HCT116 (cell line): ENCODE measurements at regions not wholly inside any gene's neighbourhood (a gene's known extent, or its start where the extent isn't known, plus 50 kb on each side); places are given as distances from the start of the nearest gene placed in this dataset.

Experiments
- ATAC-seq: fragments of 200-7000 bp; cut with Tn5 transposase; 2 replicates; pipeline ENCODE4 v1.9.1; 2020; ENCODE audit warnings: mild to moderate bottlenecking, moderate library complexity
- BruUV-seq: library from RNA; stranded (reverse); fragments of 400-500 nt; replicated peaks from 2 replicates; lab custom pipeline; 2021; lab: Mats Ljungman, UMichigan
- CTCF ChIA-PET: fragments of 300-600 bp; sonication (Branson Sonifier 250); formaldehyde crosslinking; loops from one replicate; lab custom pipeline; 2021; ENCODE audit warnings: antibody characterized with exemption; lab: Charles Lee
- POLR2A ChIA-PET: fragments of 300-600, 350-600 bp; sonication (Branson Sonifier 250); formaldehyde crosslinking; loops from one replicate; lab custom pipeline; 2021; ENCODE audit warnings: antibody characterized with exemption; lab: Charles Lee
- RAD21 ChIA-PET, 2 experiments: fragments of 300-600 bp; sonication (Branson Sonifier 250); formaldehyde crosslinking; loops; one replicate each; lab custom pipeline; 2023; ENCODE audit warnings: low total read pairs in 2 of 2; ENCODE audit not compliant: uncharacterized antibody in 2 of 2, unreplicated experiment in 2 of 2, low non-redundant PET in 1 of 2; lab: Charles Lee
- DNase-seq: peaks from one replicate; pipeline ENCODE4 v3.0.0-alpha.2; 2010; ENCODE audit warnings: low read depth, low spot score
- H2AFZ ChIP-seq: fragments of 200-600 bp; shearing (Covaris generic), sonication (generic); 2 replicates; pipeline ENCODE4 v1.6.1; 2017; ENCODE audit warnings: low read depth, mixed run types, mixed read lengths, antibody characterized with exemption, low read length; ENCODE audit not compliant: poor library complexity, severe bottlenecking
- H3K27ac ChIP-seq: 2 replicates; pipeline ENCODE4 v1.5.1; 2012; ENCODE audit warnings: low read depth, low read length
- H3K27me3 ChIP-seq: fragments of 200-600 bp; sonication (generic); 2 replicates; pipeline ENCODE4 v1.6.1; 2016; ENCODE audit warnings: mixed run types, low read length, mixed read lengths; ENCODE audit not compliant: insufficient read depth
- H3K36me3 ChIP-seq, 2 experiments: fragments of 200-500 bp in 1 of 2; fragments of 200-600 bp in 1 of 2; sonication (Bioruptor generic) in 1 of 2; sonication (generic) in 1 of 2; 2 replicates each; pipeline versions ENCODE4 v1.5.1 to v1.6.1; 2014 to 2016; ENCODE audit warnings: low read length in 2 of 2, inconsistent platforms in 1 of 2, mixed read lengths in 1 of 2, mixed run types in 1 of 2; ENCODE audit not compliant: insufficient read depth in 2 of 2, control insufficient read depth in 1 of 2
- H3K4me1 ChIP-seq, 2 experiments: fragments of 200-600 bp in 1 of 2; sonication (generic) in 1 of 2; 2 replicates each; pipeline versions ENCODE4 v1.5.1 to v1.6.1; 2012 to 2017; ENCODE audit warnings: low read length in 2 of 2, inconsistent platforms in 1 of 2, mild to moderate bottlenecking in 1 of 2, mixed read lengths in 1 of 2, mixed run types in 1 of 2, moderate library complexity in 1 of 2; ENCODE audit not compliant: insufficient read depth in 2 of 2, control insufficient read depth in 1 of 2
- H3K4me2 ChIP-seq: fragments of 200-600 bp; sonication (generic); 2 replicates; pipeline ENCODE4 v1.6.1; 2017; ENCODE audit warnings: mixed run types, low read length, mixed read lengths
- H3K4me3 ChIP-seq, 2 experiments: fragments of 200-600 bp in 1 of 2; sonication (generic) in 1 of 2; replicated peaks in 1 of 2; 2 replicates each; pipeline ENCODE4 v1.5.1; 2011 to 2016; ENCODE audit warnings: low read length in 2 of 2, control low read depth in 1 of 2, low read depth in 1 of 2, mild to moderate bottlenecking in 1 of 2, mixed read lengths in 1 of 2, mixed run types in 1 of 2
- H3K79me2 ChIP-seq: fragments of 200-600 bp; sonication (generic); 2 replicates; pipeline ENCODE4 v1.6.1; 2017; ENCODE audit warnings: mild to moderate bottlenecking, mixed run types, low read length, moderate library complexity, mixed read lengths; ENCODE audit not compliant: insufficient read depth
- H3K9ac ChIP-seq: fragments of 200-600 bp; sonication (generic); 2 replicates; pipeline ENCODE4 v1.6.1; 2016; ENCODE audit warnings: low read length, mixed read lengths
- H3K9me2 ChIP-seq: fragments of 200-600 bp; sonication (generic), shearing (Covaris generic); 2 replicates; pipeline ENCODE4 v1.6.1; 2017; ENCODE audit warnings: mixed run types, mild to moderate bottlenecking, moderate library complexity; ENCODE audit not compliant: insufficient read depth
- H3K9me3 ChIP-seq, 2 experiments: fragments of 200-500 bp in 1 of 2; fragments of 200-600 bp in 1 of 2; sonication (Bioruptor generic) in 1 of 2; sonication (generic) in 1 of 2; 2 replicates each; pipeline ENCODE4 v1.6.1; 2014 to 2017; ENCODE audit warnings: low read length in 2 of 2, mixed read lengths in 2 of 2, inconsistent platforms in 1 of 2, low read depth in 1 of 2, mild to moderate bottlenecking in 1 of 2, mixed run types in 1 of 2, moderate library complexity in 1 of 2; ENCODE audit not compliant: control insufficient read depth in 1 of 2, insufficient read depth in 1 of 2
- H4K20me1 ChIP-seq: fragments of 200-600 bp; sonication (generic), shearing (Covaris generic); 2 replicates; pipeline ENCODE4 v1.6.1; 2017; ENCODE audit warnings: mixed run types, mild to moderate bottlenecking, moderate library complexity; ENCODE audit not compliant: insufficient read depth
- CEBPB ChIP-seq: IDR thresholded peaks from 2 replicates; pipeline ENCODE4 v1.6.1; 2012; ENCODE audit warnings: low read depth
- CTCF ChIP-seq, 3 experiments: fragments of 200-600 bp in 1 of 3; sonication (generic) in 1 of 3; IDR thresholded peaks in 2 of 3; conservative IDR thresholded peaks in 1 of 3; 2 replicates each; pipeline ENCODE4 v1.5.1; 2012 to 2017; ENCODE audit warnings: low read depth in 2 of 3, low read length in 2 of 3, antibody characterized with exemption in 1 of 3, borderline replicate concordance in 1 of 3, control low read depth in 1 of 3, mild to moderate bottlenecking in 1 of 3, mixed read lengths in 1 of 3, mixed run types in 1 of 3, moderate library complexity in 1 of 3; ENCODE audit not compliant: insufficient read depth in 1 of 3
- EGR1 ChIP-seq: IDR thresholded peaks from 2 replicates; pipeline ENCODE4 v1.6.1; 2012; ENCODE audit warnings: low read depth
- JUND ChIP-seq: IDR thresholded peaks from 2 replicates; pipeline ENCODE4 v1.6.1; 2012
- MAX ChIP-seq: IDR thresholded peaks from 2 replicates; pipeline ENCODE4 v1.6.1; 2012
- POLR2A ChIP-seq: IDR thresholded peaks from 2 replicates; pipeline ENCODE4 v1.7.0; 2011; ENCODE audit warnings: borderline replicate concordance; ENCODE audit not compliant: insufficient read depth, insufficient read length; ENCODE audit errors: extremely low read depth
- RAD21 ChIP-seq: IDR thresholded peaks from 2 replicates; pipeline ENCODE4 v1.6.1; 2012; ENCODE audit warnings: low read depth, mild to moderate bottlenecking
- SIN3A ChIP-seq: IDR thresholded peaks from 2 replicates; pipeline ENCODE4 v1.6.1; 2012; ENCODE audit warnings: low read depth
- SP1 ChIP-seq: IDR thresholded peaks from 2 replicates; pipeline ENCODE4 v1.6.1; 2012; ENCODE audit warnings: low read depth
- TCF7L2 ChIP-seq: IDR thresholded peaks from 2 replicates; pipeline ENCODE4 v1.7.0; 2011; ENCODE audit warnings: borderline replicate concordance, inconsistent platforms; ENCODE audit not compliant: insufficient read depth, insufficient read length; ENCODE audit errors: extremely low read depth
- YY1 ChIP-seq: IDR thresholded peaks from 2 replicates; pipeline ENCODE4 v1.6.1; 2011; ENCODE audit warnings: low read length, low read depth, moderate library complexity, mild to moderate bottlenecking; ENCODE audit not compliant: insufficient replicate concordance; ENCODE audit errors: extremely low read depth
- ZBTB33 ChIP-seq: IDR thresholded peaks from 2 replicates; pipeline ENCODE4 v1.6.1; 2011; ENCODE audit warnings: mild to moderate bottlenecking, low read length, moderate library complexity; ENCODE audit not compliant: insufficient replicate concordance; ENCODE audit errors: extremely low read depth
- ZFX ChIP-seq: fragments of 450-650 bp; IDR thresholded peaks from 2 replicates; pipeline ENCODE4 v1.6.1; 2017
- ZNF274 ChIP-seq: fragments of 200-500 bp; sonication (Bioruptor generic); IDR thresholded peaks from 2 replicates; pipeline ENCODE4 v1.6.1; 2014; ENCODE audit warnings: mild to moderate bottlenecking, low read depth, low read length, inconsistent platforms
- intact Hi-C: fragments of 100-400 bp; cut with micrococcal nuclease; formaldehyde crosslinking; loops from 2 replicates; pipeline ENCODE4 v1.10.0; 2022
- TF ChIP-seq, protein P1 (sequence below): IDR thresholded peaks from 2 replicates; pipeline ENCODE4 v1.6.1; 2012

DNA sequence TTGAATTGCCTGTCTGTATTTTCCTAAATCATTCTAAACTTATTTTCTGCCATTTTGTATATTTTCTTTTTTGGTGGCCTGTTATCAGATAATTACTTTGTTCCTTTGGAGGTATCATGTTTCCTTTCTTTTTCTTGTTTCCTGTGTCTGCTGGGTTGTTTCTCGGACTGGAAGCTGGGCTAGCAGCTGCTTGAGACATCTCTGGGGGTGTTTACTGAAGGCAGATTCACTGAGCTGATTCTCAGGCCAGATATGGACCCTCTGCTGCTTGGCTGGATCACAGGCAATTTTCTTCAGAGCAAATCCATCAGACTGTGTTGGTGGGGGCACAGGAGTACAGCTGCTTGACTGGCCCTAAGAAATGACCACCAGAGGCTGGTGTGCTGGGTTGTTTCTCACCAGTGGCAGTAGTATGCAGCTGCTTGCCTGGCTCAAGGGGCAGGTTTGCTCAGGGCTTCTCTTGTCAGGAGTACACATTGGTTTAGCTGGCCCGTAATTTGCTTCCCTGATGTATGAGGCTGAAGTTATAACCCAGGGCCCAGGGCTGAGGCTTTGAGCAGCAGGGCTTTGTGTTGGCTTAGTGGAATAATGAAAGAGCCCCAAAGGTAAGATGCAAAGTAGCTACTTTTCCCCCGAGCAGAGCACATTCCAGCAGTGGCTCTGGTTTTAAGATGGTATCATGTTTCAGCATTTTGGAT is 680.6 kb downstream of the TECRL start:
- ATAC-seq (no peak), DNase-seq (no peak)
- H3K4me1 ChIP-seq, result no peaks in the 10 kb centered on the region
- H3K9me2 ChIP-seq, result no peaks in the 10 kb centered on the region
- no peaks in the 10 kb centered on the region for H3K79me2 ChIP-seq
- no peak overlapping the region for H3K27ac ChIP-seq
- H2AFZ ChIP-seq, result no peak overlapping the region
- no peak overlapping the region for H3K4me3 ChIP-seq
- no peak overlapping the region for H3K9ac ChIP-seq
- no peaks in the 10 kb centered on the region for H3K27me3 ChIP-seq
- no peaks in the 10 kb centered on the region for H3K36me3 ChIP-seq
- H3K9me3 ChIP-seq, result peaks cover 15 to 23% of the 10 kb centered on the region in 2 experiments; a peak in 2 of 4 replicates
- TF ChIP-seq ZNF274, result no peak
- no peak for TF ChIP-seq TCF7L2
- no peak for TF ChIP-seq CTCF (IDR thresholded peaks at IDR 0.05 in 2 of 3, conservative IDR thresholded peaks at IDR 0.05 in 1 of 3; ENCODE audit: borderline replicate concordance in 1 of 3, insufficient read depth in 1 of 3, low read depth in 2 of 3, low read length in 2 of 3)
- no peak for TF ChIP-seq SIN3A
- TF ChIP-seq, protein P1, sequence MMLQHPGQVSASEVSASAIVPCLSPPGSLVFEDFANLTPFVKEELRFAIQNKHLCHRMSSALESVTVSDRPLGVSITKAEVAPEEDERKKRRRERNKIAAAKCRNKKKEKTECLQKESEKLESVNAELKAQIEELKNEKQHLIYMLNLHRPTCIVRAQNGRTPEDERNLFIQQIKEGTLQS, result no peak
- no peak for TF ChIP-seq SP1
- no peak for TF ChIP-seq ZFX
- no peak for TF ChIP-seq EGR1
- TF ChIP-seq RAD21, result no peak
- no peak for TF ChIP-seq POLR2A
- TF ChIP-seq CEBPB, result no peak
- TF ChIP-seq JUND, result no peak
- no peak for TF ChIP-seq ZBTB33
- no peak for TF ChIP-seq MAX
- TF ChIP-seq YY1, result no peak
- CTCF ChIA-PET, result no interaction called here
- POLR2A ChIA-PET, result no interaction called here
- no peaks in the 10 kb centered on the region; the same call in 1 of the 2 replicates for H4K20me1 ChIP-seq
- RAD21 ChIA-PET, result no interaction called here
- BruUV-seq, result no TSS peak
- intact Hi-C loops, result no loop called here
- no peak overlapping the region for H3K4me2 ChIP-seq
